Left lung (tissue), 4 donors: ENCODE measurements at regions not wholly inside any gene's neighbourhood (a gene's known extent, or its start where the extent isn't known, plus 50 kb on each side); places are given as distances from the start of the nearest gene placed in this dataset.
"Not testable (repeated sequence)": the region's sequence is repeated elsewhere in the genome, so short reads cannot be mapped to it uniquely, and the experiment has no call there.

Experiments
- ATAC-seq: fragments of 200-7000 bp; cut with Tn5 transposase; one replicate; pipeline ENCODE4 v1.9.1; 2020; ENCODE audit warnings: moderate library complexity
- DNase-seq, 4 donors: peaks; one replicate each; pipeline ENCODE4 v3.0.0-alpha.2; 2013 to 2020
- H3K27ac ChIP-seq, 2 donors: fragments of 200-600 bp; sonication (generic) in 1 of 2; one replicate each; pipeline versions ENCODE4 v1.5.0 to v1.8.0; 2020 to 2021
- H3K27me3 ChIP-seq, 2 donors: fragments of 200-600 bp; sonication (generic) in 1 of 2; one replicate each; pipeline versions ENCODE4 v1.5.0 to v1.8.0; 2020 to 2021
- H3K36me3 ChIP-seq, 2 donors: fragments of 200-600 bp; sonication (generic) in 1 of 2; one replicate each; pipeline versions ENCODE4 v1.5.0 to v1.8.0; 2020 to 2021
- H3K4me1 ChIP-seq, 2 donors: fragments of 200-600 bp; one replicate each; pipeline ENCODE4 v1.8.0; 2021
- H3K4me3 ChIP-seq, 2 donors: fragments of 200-600 bp; sonication (generic) in 1 of 2; one replicate each; pipeline versions ENCODE4 v1.5.0 to v1.8.0; 2020 to 2021; ENCODE audit warnings: mild to moderate bottlenecking in 1 of 2
- H3K9me3 ChIP-seq, 2 donors: fragments of 200-600 bp; sonication (generic) in 1 of 2; one replicate each; pipeline versions ENCODE4 v1.5.0 to v1.8.0; 2020 to 2021
- intact Hi-C, 2 donors: fragments of 100-400 bp; cut with DNase I; formaldehyde crosslinking; loops; one replicate each; pipeline versions ENCODE4 v1.11.2 to v1.14.2; 2022
- TF ChIP-seq, protein P1 (sequence below), 2 donors: fragments of 200-600 bp; sonication (generic) in 1 of 2; IDR thresholded peaks; one replicate each; pipeline versions ENCODE4 v1.5.0 to v1.8.0; 2021; ENCODE audit warnings: antibody characterized with exemption in 2 of 2
- donor health status: DM: no; HTN: yes; CAD: no.
- donor health status: DM: no; HTN: no; CAD: no.

DNA sequence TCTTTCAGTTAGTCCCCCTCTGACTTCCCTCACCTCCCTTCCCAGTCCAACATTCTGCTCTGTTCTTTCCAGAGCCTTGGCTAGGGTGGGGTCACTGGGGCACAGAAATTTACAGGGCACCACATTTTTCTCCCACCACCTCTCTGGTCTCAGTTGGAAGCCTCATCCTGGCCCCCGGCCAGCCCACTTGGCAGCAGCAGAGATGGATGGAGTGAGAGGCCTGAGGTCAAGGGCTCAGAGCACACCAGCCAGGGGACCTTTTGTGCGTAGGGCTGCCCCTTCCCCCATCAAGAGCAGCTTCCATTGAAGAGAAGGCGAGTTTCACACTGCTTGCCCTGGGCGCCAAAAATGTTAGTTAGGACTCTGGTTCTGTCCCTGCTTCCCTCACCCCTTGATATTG is 230.9 kb downstream of the SOX3 start:
- Histone ChIP-seq H3K4me1 (no peaks in the 10 kb centered on the region), H3K4me3 (no peak overlapping the region), H3K36me3 (no peaks in the 10 kb centered on the region), H3K9me3 (no peaks in the 10 kb centered on the region), H3K27me3 (no peaks in the 10 kb centered on the region), H3K27ac (no peak overlapping the region)
- TF ChIP-seq, protein P1, sequence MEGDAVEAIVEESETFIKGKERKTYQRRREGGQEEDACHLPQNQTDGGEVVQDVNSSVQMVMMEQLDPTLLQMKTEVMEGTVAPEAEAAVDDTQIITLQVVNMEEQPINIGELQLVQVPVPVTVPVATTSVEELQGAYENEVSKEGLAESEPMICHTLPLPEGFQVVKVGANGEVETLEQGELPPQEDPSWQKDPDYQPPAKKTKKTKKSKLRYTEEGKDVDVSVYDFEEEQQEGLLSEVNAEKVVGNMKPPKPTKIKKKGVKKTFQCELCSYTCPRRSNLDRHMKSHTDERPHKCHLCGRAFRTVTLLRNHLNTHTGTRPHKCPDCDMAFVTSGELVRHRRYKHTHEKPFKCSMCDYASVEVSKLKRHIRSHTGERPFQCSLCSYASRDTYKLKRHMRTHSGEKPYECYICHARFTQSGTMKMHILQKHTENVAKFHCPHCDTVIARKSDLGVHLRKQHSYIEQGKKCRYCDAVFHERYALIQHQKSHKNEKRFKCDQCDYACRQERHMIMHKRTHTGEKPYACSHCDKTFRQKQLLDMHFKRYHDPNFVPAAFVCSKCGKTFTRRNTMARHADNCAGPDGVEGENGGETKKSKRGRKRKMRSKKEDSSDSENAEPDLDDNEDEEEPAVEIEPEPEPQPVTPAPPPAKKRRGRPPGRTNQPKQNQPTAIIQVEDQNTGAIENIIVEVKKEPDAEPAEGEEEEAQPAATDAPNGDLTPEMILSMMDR (IDR thresholded peaks at IDR 0.05): no peak
- DNase-seq (no peak), ATAC-seq (no peak)
- intact Hi-C loops: no loop called here

DNA sequence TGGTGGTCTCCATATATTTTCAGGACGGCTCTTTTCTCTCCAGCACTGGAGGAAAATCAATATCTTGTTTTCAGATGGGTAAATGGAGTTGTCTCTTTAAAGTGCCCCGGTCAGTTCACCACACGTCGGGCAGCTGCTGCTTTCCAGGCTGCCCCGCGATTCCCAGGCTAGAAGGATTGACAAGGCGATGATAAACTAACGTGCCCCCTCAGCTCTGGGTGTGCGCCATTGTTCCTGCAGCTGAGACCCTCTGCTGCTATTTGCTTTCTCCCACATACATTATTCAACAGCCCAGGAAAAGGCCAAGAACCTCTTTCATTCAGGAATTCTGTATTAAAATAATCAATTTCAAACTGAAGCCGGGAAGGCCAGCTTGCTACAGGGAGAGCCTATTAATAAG is 254.5 kb downstream of the SOX3 start:
- Histone ChIP-seq H3K4me1 (no peaks in the 10 kb centered on the region), H3K9me3 (no peaks in the 10 kb centered on the region), H3K27ac (no peak overlapping the region), H3K36me3 (no peaks in the 10 kb centered on the region), H3K27me3 (peaks cover 0 to 3% of the 10 kb centered on the region in 2 donors), H3K4me3 (no peak overlapping the region)
- intact Hi-C loops: no loop called here
- TF ChIP-seq, protein P1 (IDR thresholded peaks at IDR 0.05): no peak
- no peak for DNase-seq
- no peak for ATAC-seq

DNA sequence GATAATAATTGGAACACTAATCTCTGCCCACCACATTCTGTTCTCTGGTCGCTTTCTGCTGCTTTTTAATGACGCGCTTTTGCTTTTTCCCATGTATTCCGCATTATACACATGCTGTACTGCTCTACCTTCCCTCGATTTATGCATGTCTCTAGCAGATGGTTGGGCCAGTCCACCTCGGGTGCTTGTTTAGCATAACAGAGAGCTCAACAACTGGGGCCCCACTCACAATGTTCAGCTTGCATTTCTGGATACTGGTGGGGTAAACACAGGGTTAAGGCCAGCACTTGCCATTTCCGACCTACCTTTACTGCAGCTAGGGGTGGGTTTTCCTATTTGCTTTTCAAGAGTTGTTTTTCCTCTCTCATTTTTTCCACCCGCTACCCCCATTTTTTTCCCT is 255.8 kb downstream of the SOX3 start:
- Histone ChIP-seq H3K4me3 (no peak overlapping the region), H3K4me1 (no peaks in the 10 kb centered on the region), H3K27me3 (peaks cover 0 to 3% of the 10 kb centered on the region in 2 donors), H3K27ac (no peak overlapping the region), H3K36me3 (no peaks in the 10 kb centered on the region), H3K9me3 (no peaks in the 10 kb centered on the region)
- no peak for DNase-seq
- TF ChIP-seq, protein P1 (IDR thresholded peaks at IDR 0.05): no peak
- no peak for ATAC-seq
- intact Hi-C loops: no loop called here

DNA sequence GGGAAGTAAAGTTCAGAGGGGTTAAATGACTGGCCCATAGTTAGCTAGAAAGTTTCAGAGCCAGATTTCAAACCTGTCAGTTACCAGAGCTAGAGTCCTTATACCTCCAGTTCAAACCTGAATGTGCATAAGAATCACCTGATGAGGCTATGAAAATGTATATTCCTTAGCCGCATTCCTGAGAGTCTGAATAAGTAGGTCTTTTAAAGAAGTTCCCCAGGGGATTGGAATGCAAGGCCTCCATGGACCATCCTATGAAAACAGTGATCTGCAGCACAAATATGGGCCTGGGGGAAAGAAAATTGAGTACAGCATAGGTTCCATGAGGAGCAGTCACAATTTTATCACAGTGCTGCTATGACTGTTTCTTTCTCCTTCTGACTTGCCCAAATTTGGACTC is 263.9 kb upstream of the CXorf66 start:
- TF ChIP-seq, protein P1 (IDR thresholded peaks at IDR 0.05): no peak
- Histone ChIP-seq H3K4me3 (no peak overlapping the region), H3K27me3 (no peaks in the 10 kb centered on the region), H3K27ac (no peak overlapping the region), H3K4me1 (no peaks in the 10 kb centered on the region), H3K36me3 (no peaks in the 10 kb centered on the region), H3K9me3 (no peaks in the 10 kb centered on the region)
- ATAC-seq: no peak
- intact Hi-C loops: no loop called here
- no peak for DNase-seq

DNA sequence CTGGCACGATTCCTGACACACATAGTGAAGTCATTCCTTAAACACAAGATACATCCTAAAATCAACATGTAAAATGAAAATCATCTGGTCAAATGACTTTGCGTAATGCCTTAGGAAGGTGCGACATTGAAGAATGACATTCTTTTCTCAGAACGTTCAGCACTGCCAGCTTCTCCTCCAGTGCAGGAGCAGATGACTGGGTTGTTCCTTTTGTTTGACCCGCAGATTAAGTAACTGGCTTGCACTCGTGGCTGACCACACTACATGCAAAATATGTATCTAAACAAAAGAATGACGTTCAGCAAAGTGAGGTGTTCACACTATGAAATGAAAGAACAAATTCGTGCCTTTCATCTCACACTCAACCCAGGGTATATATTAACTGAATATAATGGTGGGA is 260.7 kb upstream of the CXorf66 start:
- H3K9me3 ChIP-seq, H3K36me3 ChIP-seq, DNase-seq, H3K27ac ChIP-seq, H3K4me3 ChIP-seq, intact Hi-C loops, H3K27me3 ChIP-seq, ATAC-seq, H3K4me1 ChIP-seq: not testable (repeated sequence)

DNA sequence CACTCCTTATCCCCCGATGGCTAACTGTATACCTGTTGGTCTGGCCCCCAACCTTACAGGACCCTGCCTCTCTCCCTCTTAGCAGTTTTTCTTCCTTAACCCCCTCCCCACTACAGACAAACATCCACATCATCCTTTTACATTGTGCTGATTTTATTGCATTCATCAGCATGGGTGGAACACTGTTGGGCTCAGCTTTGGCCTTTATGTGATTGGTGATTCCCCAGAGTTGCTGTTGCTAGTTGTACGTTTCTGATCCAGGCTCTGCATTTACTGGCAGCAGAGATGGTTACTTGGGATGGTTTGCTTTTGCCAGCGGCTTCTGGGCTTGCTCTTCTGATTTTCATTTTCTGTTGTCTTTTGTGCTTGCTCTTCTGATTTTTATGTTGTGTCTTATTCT is 250.6 kb upstream of the CXorf66 start:
- DNase-seq, H3K4me3 ChIP-seq, H3K36me3 ChIP-seq, intact Hi-C loops, H3K27me3 ChIP-seq, H3K9me3 ChIP-seq, H3K27ac ChIP-seq, ATAC-seq, H3K4me1 ChIP-seq: not testable (repeated sequence)

DNA sequence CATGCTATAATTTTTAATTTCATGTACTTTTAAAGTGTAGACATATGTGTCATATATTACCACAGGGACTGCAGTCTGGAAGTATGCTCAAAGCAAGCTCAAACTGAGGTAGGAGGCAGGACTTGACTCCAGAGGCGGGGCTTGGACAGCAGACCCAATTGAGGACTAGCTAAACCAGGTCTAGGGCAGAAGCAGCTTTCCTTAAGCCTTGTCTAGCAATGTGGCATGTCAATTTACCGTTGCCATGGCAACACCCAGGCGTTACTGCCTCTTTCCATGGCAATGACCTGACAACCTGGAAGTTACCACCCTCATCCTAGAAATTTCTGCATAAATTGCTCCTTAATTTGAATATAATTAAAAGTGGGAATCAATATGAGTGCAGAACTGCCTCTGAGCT is 249.2 kb upstream of the CXorf66 start:
- ATAC-seq: not testable (repeated sequence)

More for the DNA sequence above, 249.2 kb upstream of the CXorf66 start:
- H3K36me3 ChIP-seq, H3K9me3 ChIP-seq, DNase-seq, intact Hi-C loops, H3K4me1 ChIP-seq, H3K4me3 ChIP-seq, H3K27ac ChIP-seq, H3K27me3 ChIP-seq: not testable (repeated sequence)
